GM19397 (cell line): ENCODE measurements at regions not wholly inside any gene's neighbourhood (a gene's known extent, or its start where the extent isn't known, plus 50 kb on each side); places are given as distances from the start of the nearest gene placed in this dataset.

Source experiments
- ATAC-seq: cut with Tn5 transposase; IDR thresholded peaks from one replicate; pipeline ENCODE4 v1.9.1; 2021; ENCODE audit warnings: mild to moderate bottlenecking, moderate library complexity; ENCODE audit not compliant: unreplicated experiment

GRCh38 chr15:62920682-62921502 is 121.7 kb upstream of the TPM1 start:
- ATAC-seq: no peak

GRCh38 chr15:62922514-62922913 is 120.0 kb upstream of the TPM1 start:
- no peak for ATAC-seq

GRCh38 chr15:62925875-62926274 is 116.7 kb upstream of the TPM1 start:
- no peak for ATAC-seq

- ATAC-seq: no peak
Observed at GRCh38 chr15:62927196-62927595, 115.4 kb upstream of the TPM1 start.

- ATAC-seq: no peak
Observed at GRCh38 chr15:62927836-62928235, 114.7 kb upstream of the TPM1 start.

- no peak for ATAC-seq
Observed at GRCh38 chr15:62928242-62928999, 114.1 kb upstream of the TPM1 start.

- ATAC-seq: no peak
Observed at GRCh38 chr15:62929000-62929357, 113.6 kb upstream of the TPM1 start.

- no peak for ATAC-seq
Observed at GRCh38 chr15:62931650-62932049, 110.9 kb upstream of the TPM1 start.

GRCh38 chr15:62932436-62932835 is 110.1 kb upstream of the TPM1 start:
- no peak for ATAC-seq

GRCh38 chr15:62933386-62933785 is 109.2 kb upstream of the TPM1 start:
- ATAC-seq: no peak

GRCh38 chr15:62934236-62934971 is 108.1 kb upstream of the TPM1 start:
- no peak for ATAC-seq

GRCh38 chr15:62935300-62936081 is 107.1 kb upstream of the TPM1 start:
- ATAC-seq: no peak

- no peak for ATAC-seq
Observed at GRCh38 chr15:62938825-62939224, 103.7 kb upstream of the TPM1 start.

GRCh38 chr15:62940093-62940754 is 102.3 kb upstream of the TPM1 start:
- ATAC-seq: no peak

GRCh38 chr15:62940755-62941361 is 101.7 kb upstream of the TPM1 start:
- ATAC-seq: no peak

- no peak for ATAC-seq
Observed at GRCh38 chr15:62941699-62942098, 100.8 kb upstream of the TPM1 start.

- no peak for ATAC-seq
Observed at GRCh38 chr15:62942428-62942827, 100.1 kb upstream of the TPM1 start.

- no peak for ATAC-seq
Observed at GRCh38 chr15:62945063-62945462, 97.5 kb upstream of the TPM1 start.

GRCh38 chr15:62945760-62946159 is 96.8 kb upstream of the TPM1 start:
- ATAC-seq: no peak

- ATAC-seq: no peak
Observed at GRCh38 chr15:62946940-62947339, 95.6 kb upstream of the TPM1 start.
